ENCODE measurements at regions not wholly inside any gene's neighbourhood (a gene's known extent, or its start where the extent isn't known, plus 50 kb on each side); places are given as distances from the start of the nearest gene placed in this dataset.

GRCh38 chr2:51120754-51121280, 88.9 kb upstream of the NRXN1 start:
- Histone ChIP-seq H3K4me1 (no peaks in the 10 kb centered on the region), H3K27ac (no peak overlapping the region), H3K27me3 (no peaks in the 10 kb centered on the region), H3K9me3 (no peaks in the 10 kb centered on the region), H3K36me3 (no peaks in the 10 kb centered on the region), H3K4me3 (no peak overlapping the region)
- intact Hi-C loops (cut with DNase I; ENCODE audit: low total_unique reads) = no loop called here
- TF ChIP-seq EP300 (IDR thresholded peaks at IDR 0.05; ENCODE audit: low read depth) (no peak), POLR2AphosphoS5 (IDR thresholded peaks at IDR 0.05) (no peak), POLR2A (IDR thresholded peaks at IDR 0.05) (no peak), CTCF (IDR thresholded peaks at IDR 0.05) (no peak)
- 77% methylated on average over 3 of the region's 3 CpGs; no CpG with 5 or more reads in 1 of the 2 donors for WGBS, 2 donors (ENCODE audit: low coverage in 1 of 2)
- in situ Hi-C loops (cut with MboI; ENCODE audit: low pct_ligation_motif_present in 1 of 4, low pct_unique_long_range_greater_than_20kb in 1 of 4, low sequenced_read_pairs in 3 of 4) = no loop called here
- no peak for DNase-seq

GRCh38 chr2:51111532-51111931, 79.6 kb upstream of the NRXN1 start:
- no peak overlapping the region for H3K27ac ChIP-seq
- intact Hi-C loops (cut with DNase I; ENCODE audit: low total_unique reads) = no loop called here
- no peaks in the 10 kb centered on the region for H3K4me1 ChIP-seq
- no peak overlapping the region for H3K4me3 ChIP-seq
- H3K27me3 ChIP-seq = no peaks in the 10 kb centered on the region
- no peak for DNase-seq
- TF ChIP-seq POLR2AphosphoS5 (IDR thresholded peaks at IDR 0.05) (no peak), CTCF (IDR thresholded peaks at IDR 0.05) (no peak), POLR2A (IDR thresholded peaks at IDR 0.05) (no peak), EP300 (IDR thresholded peaks at IDR 0.05; ENCODE audit: low read depth) (no peak)
- 87 to 94% methylated on average over 2 to 3 of the region's 3 CpGs for WGBS, 2 donors (ENCODE audit: low coverage in 1 of 2)
- in situ Hi-C loops (cut with MboI; ENCODE audit: low pct_ligation_motif_present in 1 of 4, low pct_unique_long_range_greater_than_20kb in 1 of 4, low sequenced_read_pairs in 3 of 4) = no loop called here
- H3K36me3 ChIP-seq = no peaks in the 10 kb centered on the region
- H3K9me3 ChIP-seq = no peaks in the 10 kb centered on the region

GRCh38 chr2:51108794-51109193, 76.9 kb upstream of the NRXN1 start:
- no peaks in the 10 kb centered on the region for H3K36me3 ChIP-seq
- H3K27me3 ChIP-seq = no peaks in the 10 kb centered on the region
- no peak for TF ChIP-seq POLR2A (IDR thresholded peaks at IDR 0.05)
- no peak for TF ChIP-seq POLR2AphosphoS5 (IDR thresholded peaks at IDR 0.05)
- no peak for TF ChIP-seq CTCF (IDR thresholded peaks at IDR 0.05)
- TF ChIP-seq EP300 (IDR thresholded peaks at IDR 0.05; ENCODE audit: low read depth) = no peak
- no peak overlapping the region for H3K4me3 ChIP-seq
- no peaks in the 10 kb centered on the region for H3K4me1 ChIP-seq
- 82 to 94% methylated on average over 1 of the region's 1 CpG for WGBS, 2 donors (ENCODE audit: low coverage in 1 of 2)
- H3K27ac ChIP-seq = no peak overlapping the region
- intact Hi-C loops (cut with DNase I; ENCODE audit: low total_unique reads) (no loop called here), in situ Hi-C loops (cut with MboI; ENCODE audit: low pct_ligation_motif_present in 1 of 4, low pct_unique_long_range_greater_than_20kb in 1 of 4, low sequenced_read_pairs in 3 of 4) (no loop called here)
- DNase-seq = no peak
- H3K9me3 ChIP-seq = no peaks in the 10 kb centered on the region

GRCh38 chr2:51107841-51108240, 75.9 kb upstream of the NRXN1 start:
- DNase-seq = no peak
- no peak for TF ChIP-seq CTCF (IDR thresholded peaks at IDR 0.05)
- no peak for TF ChIP-seq POLR2AphosphoS5 (IDR thresholded peaks at IDR 0.05)
- TF ChIP-seq POLR2A (IDR thresholded peaks at IDR 0.05) = no peak
- TF ChIP-seq EP300 (IDR thresholded peaks at IDR 0.05; ENCODE audit: low read depth) = no peak
- no peaks in the 10 kb centered on the region for H3K36me3 ChIP-seq
- no peak overlapping the region for H3K27ac ChIP-seq
- H3K27me3 ChIP-seq = no peaks in the 10 kb centered on the region
- in situ Hi-C loops (cut with MboI; ENCODE audit: low pct_ligation_motif_present in 1 of 4, low pct_unique_long_range_greater_than_20kb in 1 of 4, low sequenced_read_pairs in 3 of 4) (no loop called here), intact Hi-C loops (cut with DNase I; ENCODE audit: low total_unique reads) (no loop called here)
- H3K9me3 ChIP-seq = no peaks in the 10 kb centered on the region
- no peaks in the 10 kb centered on the region for H3K4me1 ChIP-seq
- H3K4me3 ChIP-seq = no peak overlapping the region
- WGBS, 2 donors (ENCODE audit: low coverage in 1 of 2) = 42 to 75% methylated on average over 1 to 2 of the region's 2 CpGs

All from transverse colon (tissue), 4 donors.